Panc1 (cell line): ENCODE measurements at regions not wholly inside any gene's neighbourhood (a gene's known extent, or its start where the extent isn't known, plus 50 kb on each side); places are given as distances from the start of the nearest gene placed in this dataset.

Source experiments
- ATAC-seq: fragments of 200-7000 bp; cut with Tn5 transposase; 2 replicates; pipeline ENCODE4 v1.9.1; 2020; ENCODE audit warnings: mild to moderate bottlenecking, moderate library complexity
- BruUV-seq: library from RNA; stranded (reverse); fragments of 400-500 nt; replicated peaks from 2 replicates; lab custom pipeline; 2021; lab: Mats Ljungman, UMichigan
- CTCF ChIA-PET: fragments of 300-600 bp; sonication (Branson Sonifier 250); formaldehyde crosslinking; loops from one replicate; lab custom pipeline; 2022; ENCODE audit warnings: antibody characterized with exemption; lab: Charles Lee
- POLR2A ChIA-PET: fragments of 300-600 bp; sonication (Branson Sonifier 250); formaldehyde crosslinking; loops from one replicate; lab custom pipeline; 2022; ENCODE audit warnings: antibody characterized with exemption; lab: Charles Lee
- DNase-seq: peaks from one replicate; pipeline ENCODE4 v3.0.0-alpha.2; 2010; ENCODE audit warnings: low read depth, low spot score
- H3K27ac ChIP-seq: 2 replicates; pipeline ENCODE4 v1.5.1; 2011; ENCODE audit warnings: mild to moderate bottlenecking, low read length, inconsistent platforms
- H3K27me3 ChIP-seq: fragments of 200-500 bp; sonication (Bioruptor generic); 2 replicates; pipeline ENCODE4 v1.6.0; 2014; ENCODE audit warnings: low read length, inconsistent platforms; ENCODE audit not compliant: control insufficient read depth, insufficient read depth
- H3K36me3 ChIP-seq: fragments of 200-500 bp; sonication (Bioruptor generic); 2 replicates; pipeline ENCODE4 v1.5.1; 2014; ENCODE audit warnings: inconsistent platforms, mild to moderate bottlenecking, low read length, moderate library complexity; ENCODE audit not compliant: control insufficient read depth, insufficient read depth
- H3K4me1 ChIP-seq: 2 replicates; pipeline ENCODE4 v1.5.1; 2011; ENCODE audit warnings: inconsistent platforms, mild to moderate bottlenecking, low read length, moderate library complexity; ENCODE audit not compliant: control insufficient read depth, insufficient read depth
- H3K4me3 ChIP-seq, 2 experiments: 2 replicates each; pipeline ENCODE4 v1.5.1; 2011 to 2012; ENCODE audit warnings: low read depth in 2 of 2, low read length in 2 of 2, mild to moderate bottlenecking in 2 of 2, inconsistent platforms in 1 of 2, moderate library complexity in 1 of 2
- H3K9me3 ChIP-seq: fragments of 200-500 bp; sonication (Bioruptor generic); 2 replicates; pipeline ENCODE4 v1.5.1; 2014; ENCODE audit warnings: low read depth, mild to moderate bottlenecking, inconsistent platforms, low read length, moderate library complexity; ENCODE audit not compliant: control insufficient read depth, insufficient read depth
- CTCF ChIP-seq: fragments of 450-650 bp; IDR thresholded peaks from 2 replicates; pipeline ENCODE4 v1.5.1; 2017; ENCODE audit warnings: mild to moderate bottlenecking
- POLR2AphosphoS5 ChIP-seq: IDR thresholded peaks from 2 replicates; pipeline ENCODE4 v1.6.1; 2012; ENCODE audit warnings: mild to moderate bottlenecking, low read depth, low read length, moderate library complexity
- REST ChIP-seq, 2 experiments: IDR thresholded peaks; 2 replicates each; pipeline ENCODE4 v1.6.1; 2011 to 2012; ENCODE audit warnings: low read depth in 2 of 2, control low read depth in 1 of 2, low read length in 1 of 2, mild to moderate bottlenecking in 1 of 2, moderate library complexity in 1 of 2; ENCODE audit not compliant: insufficient read depth in 1 of 2
- SIN3A ChIP-seq: IDR thresholded peaks from 2 replicates; pipeline ENCODE4 v1.6.1; 2012; ENCODE audit warnings: low read depth, mild to moderate bottlenecking, low read length, moderate library complexity, borderline replicate concordance; ENCODE audit not compliant: insufficient read depth
- TCF7L2 ChIP-seq: IDR thresholded peaks from 2 replicates; pipeline ENCODE4 v1.6.1; 2011; ENCODE audit warnings: mild to moderate bottlenecking, low read depth, low read length, inconsistent platforms
- in situ Hi-C: cut with HindIII; loops from 2 replicates; pipeline ENCODE4 v1.10.0; 2016; ENCODE audit warnings: low sequenced_read_pairs, low pct_unique_long_range_greater_than_20kb
- intact Hi-C: fragments of 100-400 bp; cut with micrococcal nuclease; formaldehyde crosslinking; loops from one replicate; pipeline ENCODE4 v1.10.0; 2022; ENCODE audit not compliant: unreplicated experiment

GRCh38 chr11:23536907-23537306 is 676.6 kb upstream of the CCDC179 start:
- intact Hi-C loops (no loop called here), in situ Hi-C loops (no loop called here)
- DNase-seq, result no peak
- H3K27ac ChIP-seq, result no peak overlapping the region
- ChIA-PET CTCF (no interaction called here), POLR2A (no interaction called here)
- H3K27me3 ChIP-seq, result no peaks in the 10 kb centered on the region
- no peak for ATAC-seq
- BruUV-seq, result no TSS peak
- no peaks in the 10 kb centered on the region for H3K36me3 ChIP-seq
- H3K4me3 ChIP-seq, result no peak overlapping the region
- no peaks in the 10 kb centered on the region for H3K9me3 ChIP-seq
- no peaks in the 10 kb centered on the region for H3K4me1 ChIP-seq
- TF ChIP-seq REST (IDR thresholded peaks at IDR 0.05; ENCODE audit: insufficient read depth in 1 of 2, low read depth in 2 of 2, low read length in 1 of 2) (no peak), SIN3A (no peak), POLR2AphosphoS5 (no peak), CTCF (no peak), TCF7L2 (no peak)

DNA sequence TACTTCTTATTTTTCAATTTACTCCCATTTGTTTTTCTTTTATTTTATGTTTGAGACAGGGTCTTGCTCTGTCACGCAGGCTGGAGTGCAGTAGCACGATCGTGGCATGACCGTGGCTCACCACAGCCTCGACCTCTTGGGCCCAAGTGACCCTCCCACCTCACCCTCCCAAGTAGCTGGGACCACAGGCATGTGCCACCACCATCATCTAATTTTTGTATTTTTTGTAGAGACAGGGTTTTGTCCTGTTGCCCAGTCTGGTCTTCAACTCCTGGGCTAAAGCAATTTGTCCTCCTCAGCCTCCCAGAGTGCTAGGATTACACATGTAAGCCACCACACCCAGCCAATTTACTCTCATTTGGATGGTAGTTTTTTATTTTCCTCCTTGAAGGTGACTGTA is 679.3 kb upstream of the CCDC179 start:
- TF ChIP-seq REST (IDR thresholded peaks at IDR 0.05; ENCODE audit: insufficient read depth in 1 of 2, low read depth in 2 of 2, low read length in 1 of 2) (no peak), POLR2AphosphoS5 (no peak), TCF7L2 (no peak), CTCF (no peak), SIN3A (no peak)
- BruUV-seq, result no TSS peak
- DNase-seq (no peak), ATAC-seq (no peak)
- no peaks in the 10 kb centered on the region for H3K4me1 ChIP-seq
- H3K4me3 ChIP-seq, result no peak overlapping the region
- H3K27me3 ChIP-seq, result no peaks in the 10 kb centered on the region
- ChIA-PET POLR2A (no interaction called here), CTCF (interaction anchor here (0.5 to 1.0 kb wide), 3 partner anchors 102 to 701 kb away, joined by 3 to 4 read pairs (median 3); no protein-coding TSS in a partner anchor)
- in situ Hi-C loops, result no loop called here
- intact Hi-C loops, result no loop called here
- H3K36me3 ChIP-seq, result no peaks in the 10 kb centered on the region
- H3K9me3 ChIP-seq, result no peaks in the 10 kb centered on the region
- H3K27ac ChIP-seq, result no peak overlapping the region
